CD4-positive, alpha-beta T cell treated with Interleukin-15 for 4 hours (primary cell): ENCODE measurements at regions not wholly inside any gene's neighbourhood (a gene's known extent, or its start where the extent isn't known, plus 50 kb on each side); places are given as distances from the start of the nearest gene placed in this dataset.

Experiments
- DNase-seq: peaks from one replicate; pipeline ENCODE4 v3.0.0-alpha.2; 2020; ENCODE audit warnings: low spot score

GRCh38 chrX:137483554-137483953 is 82.4 kb upstream of the ZIC3 start:
- no peak for DNase-seq

DNA sequence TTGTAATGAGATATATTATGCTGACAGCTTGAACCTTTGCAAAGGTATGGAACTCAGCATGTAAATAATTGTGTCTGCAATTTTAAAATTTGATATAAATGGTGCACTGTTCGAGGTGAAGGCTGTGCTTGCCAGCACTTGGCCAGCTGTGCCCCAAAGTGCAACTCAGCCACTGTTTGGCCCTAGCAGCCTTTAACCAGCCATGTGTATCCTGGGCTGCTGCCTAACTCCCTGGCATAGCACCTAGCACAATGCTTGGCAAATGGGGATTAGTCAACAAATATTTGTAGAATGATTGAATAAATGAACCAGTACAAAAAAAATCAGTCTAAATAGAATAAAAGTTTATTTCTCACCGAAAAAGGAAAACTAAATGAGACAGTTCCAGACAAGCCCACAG is 83.8 kb upstream of the ZIC3 start:
- DNase-seq, result no peak

- DNase-seq, result no peak
Observed at GRCh38 chrX:137479386-137479785, 86.5 kb upstream of the ZIC3 start.

- DNase-seq, result no peak
Observed at GRCh38 chrX:137441711-137442110, 124.2 kb upstream of the ZIC3 start.

GRCh38 chrX:137432609-137433008 is 133.3 kb upstream of the ZIC3 start:
- no peak for DNase-seq

- no peak for DNase-seq
Observed at GRCh38 chrX:137431693-137432488, 134.0 kb upstream of the ZIC3 start.

GRCh38 chrX:137430984-137431475 is 134.9 kb upstream of the ZIC3 start:
- DNase-seq, result no peak

DNA sequence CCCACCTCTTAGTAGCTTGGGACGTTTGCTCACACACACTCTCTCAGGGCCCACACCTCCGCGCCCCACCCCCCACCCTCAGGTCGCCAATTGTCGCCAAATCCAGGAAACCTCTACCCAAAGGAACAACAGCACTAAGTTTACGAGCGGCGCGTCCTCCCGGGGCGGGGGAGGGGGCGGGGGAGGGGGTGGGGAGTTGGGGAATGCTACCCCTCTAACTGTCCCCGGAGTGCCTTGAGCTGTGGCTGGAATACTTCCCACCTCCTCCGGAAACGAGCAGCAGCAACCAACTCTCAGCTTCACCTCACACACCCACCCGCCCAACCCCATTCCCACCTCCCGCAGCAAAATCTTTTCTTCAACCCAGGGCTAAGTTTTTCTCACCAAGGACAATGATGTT is 135.6 kb upstream of the ZIC3 start:
- no peak for DNase-seq

DNA sequence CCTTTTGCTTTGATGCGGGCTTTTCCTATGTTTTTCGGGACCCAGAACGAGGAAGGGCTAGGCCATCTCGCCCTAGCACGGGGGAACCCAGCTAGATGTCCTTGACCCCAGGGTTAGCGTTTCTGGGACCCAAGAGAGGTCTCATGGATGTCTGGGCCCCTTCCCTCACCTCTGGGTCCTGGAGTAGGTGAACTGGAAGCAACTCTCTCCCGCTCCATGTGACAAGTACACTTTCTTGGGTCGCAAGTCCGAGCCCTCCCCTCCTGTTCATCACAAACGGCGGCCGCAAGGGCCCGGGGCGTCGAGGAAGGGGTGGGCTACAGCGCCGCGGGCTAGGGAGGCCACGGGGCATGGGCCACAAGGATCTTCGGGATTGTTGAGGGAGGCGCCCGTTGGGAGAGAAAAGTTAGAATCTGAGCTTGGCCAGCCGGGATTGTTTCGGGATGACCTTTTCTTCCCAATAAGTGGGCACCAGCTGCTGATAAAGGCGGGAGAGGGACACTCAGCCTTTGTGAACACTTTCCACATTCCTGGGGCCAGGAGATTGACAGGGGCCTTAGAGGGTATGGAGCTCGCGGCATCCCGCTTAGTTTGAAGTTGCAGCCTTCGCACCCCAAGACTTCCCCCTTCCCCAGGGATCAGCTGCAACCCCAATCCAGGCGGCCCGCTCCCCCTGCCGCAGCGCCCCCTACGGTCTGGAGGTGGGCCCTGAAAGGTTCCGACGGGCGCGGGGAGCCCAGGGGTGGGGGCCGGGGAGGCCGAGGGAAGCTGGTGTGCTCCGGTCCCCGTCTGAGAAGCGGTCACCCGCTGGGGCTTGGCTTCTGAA is 136.9 kb upstream of the ZIC3 start:
- no peak for DNase-seq

DNA sequence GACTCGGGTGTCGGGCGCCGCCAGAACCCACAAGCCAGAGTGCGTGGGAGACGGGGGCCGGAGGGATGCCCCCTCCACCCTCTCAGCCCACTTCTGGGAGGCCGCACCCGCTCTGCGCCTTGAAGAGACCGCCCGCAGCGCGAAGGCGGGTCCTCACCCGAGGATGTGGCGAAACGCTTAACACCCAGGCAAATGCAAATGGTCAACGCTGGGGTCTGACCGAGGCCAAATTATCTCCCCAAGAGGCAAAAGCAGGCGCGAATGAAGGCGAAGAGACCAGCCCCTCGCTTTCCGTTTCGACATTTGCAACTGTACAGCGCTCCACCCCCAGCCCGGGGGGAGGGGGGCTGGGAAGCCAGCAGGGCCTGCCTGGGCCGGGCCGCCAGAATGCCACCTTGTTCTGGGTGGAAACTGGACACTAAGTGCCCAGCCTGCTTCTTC is 137.7 kb upstream of the ZIC3 start:
- no peak for DNase-seq

- DNase-seq, result no peak
Observed at GRCh38 chrX:137427816-137428215, 138.1 kb upstream of the ZIC3 start.

GRCh38 chrX:137427426-137427778 is 138.5 kb upstream of the ZIC3 start:
- DNase-seq, result no peak

GRCh38 chrX:137426695-137427425 is 139.1 kb upstream of the ZIC3 start:
- DNase-seq, result no peak

DNA sequence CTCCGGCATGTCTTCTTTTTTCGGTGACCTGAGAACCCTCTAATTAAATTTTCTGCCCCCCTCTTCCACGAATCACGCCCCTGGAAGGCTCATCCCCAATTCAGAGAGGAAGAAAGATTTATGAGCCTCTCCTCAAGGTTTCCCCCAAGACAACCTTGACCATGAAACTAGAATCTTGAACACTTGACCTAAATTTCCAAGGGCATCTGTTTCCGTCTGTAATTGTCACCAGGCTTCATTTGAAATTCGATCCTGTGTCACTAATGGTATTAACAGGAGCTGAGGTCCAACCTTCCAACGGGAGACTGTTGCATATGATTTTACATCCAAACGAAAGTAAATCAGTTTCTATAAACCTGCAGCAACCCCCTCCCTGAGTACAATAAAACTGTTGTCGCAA is 139.9 kb upstream of the ZIC3 start:
- DNase-seq, result no peak

DNA sequence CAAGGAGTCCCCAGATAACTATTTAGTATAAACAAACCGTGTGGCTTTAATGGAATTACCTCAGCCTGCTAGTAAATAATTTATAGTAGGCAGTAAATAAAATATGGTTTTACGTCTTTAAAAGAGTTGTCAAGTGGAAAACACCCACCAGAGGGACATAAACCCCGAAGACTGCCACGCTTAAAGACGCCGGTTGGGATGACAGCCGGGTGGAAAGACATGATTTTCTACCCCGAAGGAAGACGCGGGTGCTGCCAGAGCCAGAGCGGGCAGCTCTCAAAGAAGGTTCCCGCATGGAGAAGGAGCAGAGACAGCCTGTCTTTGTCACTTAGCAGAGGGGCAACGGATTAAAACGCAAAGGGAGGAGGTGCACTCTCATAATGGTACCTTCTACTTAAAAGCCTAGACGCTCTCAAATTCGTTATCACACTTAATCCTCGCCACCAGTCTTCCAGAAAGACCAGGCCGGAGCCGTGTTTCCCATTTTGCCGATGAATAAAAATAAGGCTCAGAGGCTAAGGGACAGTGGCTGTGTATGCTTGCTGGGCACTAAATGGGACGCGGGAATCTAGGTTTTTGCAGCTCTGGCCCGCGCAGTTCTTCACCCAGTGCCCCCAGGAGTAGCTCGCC is 140.5 kb upstream of the ZIC3 start:
- DNase-seq, result no peak

DNA sequence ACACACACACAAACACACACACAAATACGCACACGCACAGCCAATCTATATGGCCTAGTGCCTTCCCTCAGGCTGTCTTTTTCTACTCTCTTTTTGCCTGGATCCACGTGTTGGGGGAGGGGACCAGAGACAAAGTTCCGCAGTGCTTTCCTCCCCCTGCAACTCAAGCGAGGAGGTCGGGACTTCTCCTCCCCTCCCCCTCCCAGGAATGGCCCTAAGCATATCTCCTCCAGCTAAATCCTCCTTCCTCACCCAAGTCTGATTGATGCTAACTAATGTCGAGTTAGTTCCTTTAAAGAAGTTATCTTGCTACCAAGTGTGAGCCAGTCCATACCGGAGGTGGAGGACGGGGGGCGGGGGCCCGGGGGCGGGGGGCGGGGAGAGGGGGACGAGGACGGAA is 141.2 kb upstream of the ZIC3 start:
- no peak for DNase-seq

- DNase-seq, result no peak
Observed at GRCh38 chrX:137423241-137423640, 142.7 kb upstream of the ZIC3 start.

- no peak for DNase-seq
Observed at GRCh38 chrX:137418086-137418485, 147.8 kb upstream of the ZIC3 start.

- no peak for DNase-seq
Observed at GRCh38 chrX:137413190-137413589, 152.7 kb upstream of the ZIC3 start.

- DNase-seq, result no peak
Observed at GRCh38 chrX:137405449-137406140, 160.3 kb upstream of the ZIC3 start.

GRCh38 chrX:137401092-137401491 is 164.8 kb upstream of the ZIC3 start:
- DNase-seq, result no peak

GRCh38 chrX:137387646-137388045 is 178.3 kb upstream of the ZIC3 start:
- no peak for DNase-seq
